GM23248 (cell line): ENCODE measurements at regions not wholly inside any gene's neighbourhood (a gene's known extent, or its start where the extent isn't known, plus 50 kb on each side); places are given as distances from the start of the nearest gene placed in this dataset.

Source experiments
- EZH2 ChIP-seq: fragments of 200-600 bp; sonication (generic); IDR thresholded peaks from 2 replicates; pipeline ENCODE4 v1.6.1; 2018; ENCODE audit warnings: antibody characterized with exemption, mild to moderate bottlenecking; ENCODE audit not compliant: insufficient read depth, poor library complexity, severe bottlenecking
- EZH2phosphoT487 ChIP-seq: fragments of 200-600 bp; sonication (generic); IDR thresholded peaks from 2 replicates; pipeline ENCODE4 v1.6.1; 2018; ENCODE audit warnings: antibody characterized with exemption, moderate library complexity, mild to moderate bottlenecking, low read depth; ENCODE audit not compliant: insufficient read depth

DNA sequence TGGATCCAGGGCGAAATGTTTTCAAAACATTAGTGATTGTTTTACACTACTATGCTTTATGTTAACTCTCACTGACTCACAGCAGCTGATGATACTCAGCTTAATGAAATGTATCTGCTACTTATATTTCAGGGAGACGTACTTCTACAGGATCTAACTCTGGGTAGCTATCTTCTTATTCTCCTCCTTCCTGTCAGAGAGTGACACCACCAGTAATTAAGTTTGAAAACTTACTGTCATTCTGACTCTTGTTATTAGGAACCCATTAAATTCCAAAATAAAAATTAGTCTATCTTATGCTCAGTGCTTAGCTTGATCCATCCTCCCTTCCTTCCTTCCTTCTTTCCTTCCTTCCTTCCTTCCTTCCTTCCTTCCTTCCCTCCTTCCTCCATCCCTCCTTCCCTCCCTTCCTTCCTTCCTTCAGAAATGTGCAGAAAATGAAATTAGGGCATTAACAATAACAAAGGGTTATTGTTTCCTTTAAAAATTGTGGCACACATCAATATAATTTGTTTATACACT lies 441.1 kb downstream of the MEIS1 start:
- TF ChIP-seq EZH2 (no peak), EZH2phosphoT487 (no peak)
